Body of pancreas (tissue), 4 donors: ENCODE measurements at regions not wholly inside any gene's neighbourhood (a gene's known extent, or its start where the extent isn't known, plus 50 kb on each side); places are given as distances from the start of the nearest gene placed in this dataset.

ENCODE experiments used
- CTCF ChIP-seq, 7 experiments: fragments of 450-650 bp in 4 of 7; fragments of 200-600 bp in 3 of 7; sonication (generic) in 3 of 7; IDR thresholded peaks; one replicate each; pipeline ENCODE4 v1.5.1; 2016 to 2019; ENCODE audit warnings: antibody characterized with exemption in 7 of 7
- POLR2A ChIP-seq, 3 donors: fragments of 450-650 bp; IDR thresholded peaks; one replicate each; pipeline ENCODE4 v1.6.1; 2016; ENCODE audit warnings: antibody characterized with exemption in 3 of 3, mild to moderate bottlenecking in 2 of 3

- TF ChIP-seq CTCF (IDR thresholded peaks at IDR 0.05) (no peak), POLR2A (IDR thresholded peaks at IDR 0.05) (no peak)
Observed at GRCh38 chr11:121965330-121965729, 150.7 kb downstream of the BLID start.
